OCI-LY7 (cell line): ENCODE measurements at regions not wholly inside any gene's neighbourhood (a gene's known extent, or its start where the extent isn't known, plus 50 kb on each side); places are given as distances from the start of the nearest gene placed in this dataset.

Experiments
- EZH2phosphoT487 ChIP-seq: fragments of 200-600 bp; sonication (generic); IDR thresholded peaks from 2 replicates; pipeline ENCODE4 v1.6.1; 2018; ENCODE audit warnings: low read depth, borderline replicate concordance, mild to moderate bottlenecking, mixed run types, antibody characterized with exemption, low read length, moderate library complexity, mixed read lengths
- TF ChIP-seq, protein P1 (sequence below): fragments of 200-600 bp; sonication (generic); conservative IDR thresholded peaks from 2 replicates; pipeline ENCODE4 v1.5.1; 2014; ENCODE audit warnings: mild to moderate bottlenecking, antibody characterized with exemption, low read length, moderate library complexity, mixed read lengths

DNA sequence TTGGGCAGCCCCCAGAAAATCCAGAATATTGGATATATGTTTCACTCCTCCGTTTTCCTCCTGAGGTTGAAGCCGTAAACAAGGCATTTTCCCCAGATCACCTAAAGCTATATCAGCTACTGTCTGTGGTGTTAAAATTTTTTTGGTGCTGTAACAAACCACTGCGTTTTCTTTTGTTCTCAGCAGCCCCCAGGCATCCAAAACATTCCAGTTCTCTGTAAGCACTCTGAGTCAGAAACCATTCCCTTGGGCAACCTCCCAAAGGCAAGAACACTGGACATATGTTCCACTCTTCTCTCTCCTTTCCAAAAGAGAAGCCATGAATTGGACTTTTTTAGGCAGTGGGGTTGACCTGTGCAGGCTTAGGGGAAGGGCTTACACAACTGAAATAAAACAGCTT is 310.9 kb downstream of the MID1IP1 start:
- no peak for TF ChIP-seq EZH2phosphoT487
- TF ChIP-seq, protein P1, sequence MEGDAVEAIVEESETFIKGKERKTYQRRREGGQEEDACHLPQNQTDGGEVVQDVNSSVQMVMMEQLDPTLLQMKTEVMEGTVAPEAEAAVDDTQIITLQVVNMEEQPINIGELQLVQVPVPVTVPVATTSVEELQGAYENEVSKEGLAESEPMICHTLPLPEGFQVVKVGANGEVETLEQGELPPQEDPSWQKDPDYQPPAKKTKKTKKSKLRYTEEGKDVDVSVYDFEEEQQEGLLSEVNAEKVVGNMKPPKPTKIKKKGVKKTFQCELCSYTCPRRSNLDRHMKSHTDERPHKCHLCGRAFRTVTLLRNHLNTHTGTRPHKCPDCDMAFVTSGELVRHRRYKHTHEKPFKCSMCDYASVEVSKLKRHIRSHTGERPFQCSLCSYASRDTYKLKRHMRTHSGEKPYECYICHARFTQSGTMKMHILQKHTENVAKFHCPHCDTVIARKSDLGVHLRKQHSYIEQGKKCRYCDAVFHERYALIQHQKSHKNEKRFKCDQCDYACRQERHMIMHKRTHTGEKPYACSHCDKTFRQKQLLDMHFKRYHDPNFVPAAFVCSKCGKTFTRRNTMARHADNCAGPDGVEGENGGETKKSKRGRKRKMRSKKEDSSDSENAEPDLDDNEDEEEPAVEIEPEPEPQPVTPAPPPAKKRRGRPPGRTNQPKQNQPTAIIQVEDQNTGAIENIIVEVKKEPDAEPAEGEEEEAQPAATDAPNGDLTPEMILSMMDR, result no peak
